Lung (tissue), 11 donors: ENCODE measurements at regions not wholly inside any gene's neighbourhood (a gene's known extent, or its start where the extent isn't known, plus 50 kb on each side); places are given as distances from the start of the nearest gene placed in this dataset.

Experiments
- ATAC-seq: fragments of 200-7000 bp; cut with Tn5 transposase; one replicate; pipeline ENCODE4 v1.9.1; 2020; ENCODE audit warnings: moderate number of reproducible peaks; ENCODE audit not compliant: insufficient read depth, low FRiP score
- DNase-seq, 3 donors: peaks; one replicate each; pipeline ENCODE4 v3.0.0-alpha.2; 2013 to 2017
- H3K27ac ChIP-seq, 2 donors: one replicate each; pipeline ENCODE4 v1.5.1; 2013; ENCODE audit warnings: mild to moderate bottlenecking in 2 of 2, moderate library complexity in 2 of 2, control low read depth in 1 of 2, inconsistent platforms in 1 of 2, low read depth in 1 of 2, low read length in 1 of 2
- H3K27me3 ChIP-seq, 3 donors: one replicate each; pipeline ENCODE4 v1.5.1; 2013; ENCODE audit warnings: low read length in 2 of 3; ENCODE audit not compliant: control insufficient read depth in 3 of 3, insufficient read depth in 3 of 3
- H3K36me3 ChIP-seq, 4 donors: one replicate each; pipeline ENCODE4 v1.5.1; 2013; ENCODE audit warnings: low read length in 4 of 4, mild to moderate bottlenecking in 1 of 4, moderate library complexity in 1 of 4; ENCODE audit not compliant: control insufficient read depth in 4 of 4, insufficient read depth in 4 of 4
- H3K4me1 ChIP-seq, 5 donors: one replicate each; pipeline ENCODE4 v1.5.1; 2013; ENCODE audit warnings: low read length in 5 of 5, mild to moderate bottlenecking in 2 of 5, moderate library complexity in 1 of 5; ENCODE audit not compliant: control insufficient read depth in 5 of 5, insufficient read depth in 5 of 5
- H3K4me3 ChIP-seq: one replicate; pipeline ENCODE4 v1.5.1; 2013; ENCODE audit warnings: mild to moderate bottlenecking, control low read depth, moderate library complexity
- H3K9ac ChIP-seq, 2 donors: one replicate each; pipeline ENCODE4 v1.5.1; 2013; ENCODE audit warnings: low read length in 2 of 2, control low read depth in 1 of 2; ENCODE audit not compliant: insufficient read depth in 1 of 2
- H3K9me3 ChIP-seq, 4 donors: one replicate each; pipeline ENCODE4 v1.5.1; 2013; ENCODE audit warnings: low read length in 3 of 4, mild to moderate bottlenecking in 1 of 4, moderate library complexity in 1 of 4; ENCODE audit not compliant: control insufficient read depth in 4 of 4, insufficient read depth in 3 of 4
- CTCF ChIP-seq: IDR thresholded peaks from 2 replicates; pipeline ENCODE4 v1.5.1; 2012; ENCODE audit warnings: mild to moderate bottlenecking; ENCODE audit errors: control extremely low read depth, extremely low read depth
- WGBS, 2 donors: extraction: QIAGEN DNeasy Blood & Tissue Kit; methylation state at CpG; one replicate each; pipeline ENCODE4 v1.1.7; 2013; 5-methylcytosine and 5-hydroxymethylcytosine counted together
- donor health status: control.
- donor health status: control.
- donor health status: Bipolar disorder and iron deficiency.
- donor health status: healthy.
- donor health status: DM: yes; HTN: yes; CAD: no.

- H3K27me3 ChIP-seq: no peaks in the 10 kb centered on the region
- H3K9ac ChIP-seq: no peak overlapping the region
- 89 to 93% methylated on average over 1 of the region's 1 CpG for WGBS, 2 donors
- H3K4me1 ChIP-seq: no peaks in the 10 kb centered on the region
- no peaks in the 10 kb centered on the region for H3K36me3 ChIP-seq
- H3K9me3 ChIP-seq: peaks cover 0 to 2% (median 0%) of the 10 kb centered on the region in 4 donors
- H3K4me3 ChIP-seq: no peak overlapping the region
- no peak for ATAC-seq
- no peak for TF ChIP-seq CTCF
- no peak overlapping the region for H3K27ac ChIP-seq
- DNase-seq: no peak
Measured at GRCh38 chr4:12707381-12708175, 776.6 kb downstream of the RAB28 start.

GRCh38 chr4:12703036-12703435 is 781.1 kb downstream of the RAB28 start:
- no peaks in the 10 kb centered on the region for H3K27me3 ChIP-seq
- WGBS, 2 donors: 62 to 78% methylated on average over 9 of the region's 9 CpGs
- no peaks in the 10 kb centered on the region for H3K4me1 ChIP-seq

GRCh38 chr4:12701384-12701783 is 782.8 kb downstream of the RAB28 start:
- 89 to 91% methylated on average over 1 of the region's 1 CpG for WGBS, 2 donors

More at GRCh38 chr4:12703036-12703435, 781.1 kb downstream of the RAB28 start:
- ATAC-seq: no peak
- Histone ChIP-seq H3K36me3 (no peaks in the 10 kb centered on the region), H3K4me3 (no peak overlapping the region), H3K9me3 (no peaks in the 10 kb centered on the region), H3K9ac (no peak overlapping the region), H3K27ac (no peak overlapping the region)
- DNase-seq: no peak
- TF ChIP-seq CTCF: no peak

More at GRCh38 chr4:12701384-12701783, 782.8 kb downstream of the RAB28 start:
- Histone ChIP-seq H3K27ac (no peak overlapping the region), H3K27me3 (no peaks in the 10 kb centered on the region), H3K4me1 (no peaks in the 10 kb centered on the region), H3K4me3 (no peak overlapping the region), H3K36me3 (no peaks in the 10 kb centered on the region), H3K9me3 (no peaks in the 10 kb centered on the region), H3K9ac (no peak overlapping the region)
- ATAC-seq (no peak), DNase-seq (no peak)
- no peak for TF ChIP-seq CTCF
